ENCODE measurements at regions not wholly inside any gene's neighbourhood (a gene's known extent, or its start where the extent isn't known, plus 50 kb on each side); places are given as distances from the start of the nearest gene placed in this dataset.

- DNase-seq (ENCODE audit: low read depth in 4 of 4, low spot score in 2 of 4): no peak
Measured at GRCh38 chr4:17128268-17128667, 229.8 kb upstream of the LDB2 start.

GRCh38 chr4:17126321-17126966 lies 228.0 kb upstream of the LDB2 start:
- DNase-seq (ENCODE audit: low read depth in 4 of 4, low spot score in 2 of 4): no peak

- no peak for DNase-seq (ENCODE audit: low read depth in 4 of 4, low spot score in 2 of 4)
Measured at GRCh38 chr4:17124767-17125166, 226.3 kb upstream of the LDB2 start.

GRCh38 chr4:17120761-17121160 lies 222.3 kb upstream of the LDB2 start:
- DNase-seq (ENCODE audit: low read depth in 4 of 4, low spot score in 2 of 4): no peak

- no peak for DNase-seq (ENCODE audit: low read depth in 4 of 4, low spot score in 2 of 4)
Measured at GRCh38 chr4:17117746-17118145, 219.3 kb upstream of the LDB2 start.

GRCh38 chr4:17115583-17115982 lies 217.1 kb upstream of the LDB2 start:
- DNase-seq (ENCODE audit: low read depth in 4 of 4, low spot score in 2 of 4): no peak

- peak in 1 of 4 donors; percentile 16 for DNase-seq (ENCODE audit: low read depth in 4 of 4, low spot score in 2 of 4)
Measured at GRCh38 chr4:17112292-17112659, 213.8 kb upstream of the LDB2 start.

- no peak for DNase-seq (ENCODE audit: low read depth in 4 of 4, low spot score in 2 of 4)
Measured at GRCh38 chr4:17109126-17109525, 210.7 kb upstream of the LDB2 start.

GRCh38 chr4:17103231-17103630 lies 204.8 kb upstream of the LDB2 start:
- DNase-seq (ENCODE audit: low read depth in 4 of 4, low spot score in 2 of 4): no peak

- DNase-seq (ENCODE audit: low read depth in 4 of 4, low spot score in 2 of 4): no peak
Measured at GRCh38 chr4:17098996-17099395, 200.6 kb upstream of the LDB2 start.

GRCh38 chr4:17098401-17098800 lies 200.0 kb upstream of the LDB2 start:
- no peak for DNase-seq (ENCODE audit: low read depth in 4 of 4, low spot score in 2 of 4)

GRCh38 chr4:17097362-17097761 lies 198.9 kb upstream of the LDB2 start:
- no peak for DNase-seq (ENCODE audit: low read depth in 4 of 4, low spot score in 2 of 4)

GRCh38 chr4:17096692-17097091 lies 198.2 kb upstream of the LDB2 start:
- DNase-seq (ENCODE audit: low read depth in 4 of 4, low spot score in 2 of 4): no peak

- DNase-seq (ENCODE audit: low read depth in 4 of 4, low spot score in 2 of 4): no peak
Measured at GRCh38 chr4:17095771-17096170, 197.3 kb upstream of the LDB2 start.

GRCh38 chr4:17094876-17095210 lies 196.4 kb upstream of the LDB2 start:
- DNase-seq (ENCODE audit: low read depth in 4 of 4, low spot score in 2 of 4): no peak

- peak in 2 of 4 donors; percentile 4 to 24 for DNase-seq (ENCODE audit: low read depth in 4 of 4, low spot score in 2 of 4)
Measured at GRCh38 chr4:17094159-17094875, 195.9 kb upstream of the LDB2 start.

GRCh38 chr4:17093481-17093880 lies 195.0 kb upstream of the LDB2 start:
- DNase-seq (ENCODE audit: low read depth in 4 of 4, low spot score in 2 of 4): no peak

- DNase-seq (ENCODE audit: low read depth in 4 of 4, low spot score in 2 of 4): no peak
Measured at GRCh38 chr4:17092736-17093437, 194.4 kb upstream of the LDB2 start.

GRCh38 chr4:17091104-17091503 lies 192.7 kb upstream of the LDB2 start:
- no peak for DNase-seq (ENCODE audit: low read depth in 4 of 4, low spot score in 2 of 4)

GRCh38 chr4:17090063-17090462 lies 191.6 kb upstream of the LDB2 start:
- DNase-seq (ENCODE audit: low read depth in 4 of 4, low spot score in 2 of 4): no peak

- DNase-seq (ENCODE audit: low read depth in 4 of 4, low spot score in 2 of 4): no peak
Measured at GRCh38 chr4:17085416-17085815, 187.0 kb upstream of the LDB2 start.

- DNase-seq (ENCODE audit: low read depth in 4 of 4, low spot score in 2 of 4): no peak
Measured at GRCh38 chr4:17082186-17082585, 183.7 kb upstream of the LDB2 start.

All from left renal cortex interstitium (tissue), 4 donors.